ENCODE measurements at regions not wholly inside any gene's neighbourhood (a gene's known extent, or its start where the extent isn't known, plus 50 kb on each side); places are given as distances from the start of the nearest gene placed in this dataset.

- no peak for TF ChIP-seq FOS (IDR thresholded peaks at IDR 0.05; ENCODE audit: borderline replicate concordance, extremely low read depth, insufficient read length)
- TF ChIP-seq CEBPB (IDR thresholded peaks at IDR 0.05; ENCODE audit: borderline replicate concordance in 1 of 2, low read depth in 2 of 2, low read length in 2 of 2): no peak
- no peak for TF ChIP-seq FOXK2 (IDR thresholded peaks at IDR 0.05)
- TF ChIP-seq BCL11A (IDR thresholded peaks at IDR 0.05; ENCODE audit: low read depth, low read length): no peak
- no peak for TF ChIP-seq CTCF (IDR thresholded peaks at IDR 0.05 in 2 of 3, conservative IDR thresholded peaks at IDR 0.05 in 1 of 3; ENCODE audit: control insufficient read depth in 2 of 3, extremely low read depth in 1 of 3, insufficient read depth in 1 of 3, low read depth in 3 of 3, low read length in 3 of 3)
- no peak for TF ChIP-seq POLR2AphosphoS5 (IDR thresholded peaks at IDR 0.05; ENCODE audit: low read length)
- TF ChIP-seq YY1 (IDR thresholded peaks at IDR 0.05; ENCODE audit: low read depth, low read length): no peak
- no peak for TF ChIP-seq TAF1 (IDR thresholded peaks at IDR 0.05; ENCODE audit: borderline replicate concordance, low read depth, low read length)
- no peak for TF ChIP-seq USF2 (IDR thresholded peaks at IDR 0.05; ENCODE audit: borderline replicate concordance, low read depth, low read length)
Measured at GRCh38 chr9:653856-654387, 187.6 kb upstream of the DMRT1 start.

Data from GM12878 (cell line).